ENCODE measurements at regions not wholly inside any gene's neighbourhood (a gene's known extent, or its start where the extent isn't known, plus 50 kb on each side); places are given as distances from the start of the nearest gene placed in this dataset.

DNA sequence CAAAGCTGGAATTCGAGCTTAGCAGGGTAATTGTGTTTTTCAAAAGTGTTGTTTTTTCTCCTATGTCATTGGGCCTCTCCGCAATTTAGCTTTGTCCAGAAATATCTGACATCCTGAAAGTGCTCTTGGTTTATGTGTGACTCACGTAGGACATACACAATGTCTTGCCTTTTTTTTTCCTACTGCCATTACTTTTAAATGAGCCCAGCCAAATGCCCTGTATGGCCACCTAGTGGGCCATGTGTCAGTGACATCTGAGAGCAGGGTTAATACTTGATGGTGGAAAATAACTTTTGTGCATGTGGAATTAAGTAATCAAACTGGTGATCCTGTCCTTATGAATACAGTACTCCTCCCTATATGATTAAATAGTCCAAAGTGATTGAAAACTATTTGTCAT lies 1411.1 kb upstream of the TENM3 start:
- Histone ChIP-seq H3K4me1 (ENCODE audit: insufficient read depth, low read length) (peaks cover 4% of the 10 kb centered on the region), H3K36me3 (ENCODE audit: insufficient read depth, low read length) (no peaks in the 10 kb centered on the region), H3K9ac (ENCODE audit: low read depth, low read length) (no peak overlapping the region), H3K9me3 (ENCODE audit: control insufficient read depth, insufficient read depth, low read length) (no peaks in the 10 kb centered on the region)

DNA sequence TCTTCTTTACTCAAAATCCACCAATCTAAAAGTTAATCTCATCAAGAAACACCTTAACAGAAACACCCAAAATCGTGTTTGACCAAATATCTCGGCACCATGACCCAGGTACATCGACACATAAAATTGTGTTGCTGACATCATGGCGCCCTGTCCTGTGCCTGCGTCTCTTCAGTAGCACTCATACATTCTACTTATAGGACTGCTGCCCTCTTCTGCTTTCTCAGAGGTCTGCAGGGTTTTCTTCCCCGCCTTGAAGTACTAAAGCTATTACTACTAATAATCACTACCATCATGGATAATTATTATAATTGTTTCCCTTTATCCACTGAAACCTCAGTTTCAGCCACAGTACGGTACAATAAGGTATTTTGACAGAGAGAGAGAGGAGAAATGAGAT lies 1403.1 kb upstream of the TENM3 start:
- Histone ChIP-seq H3K9me3 (ENCODE audit: control insufficient read depth, insufficient read depth, low read length) (no peaks in the 10 kb centered on the region), H3K4me1 (ENCODE audit: insufficient read depth, low read length) (no peaks in the 10 kb centered on the region), H3K36me3 (ENCODE audit: insufficient read depth, low read length) (no peaks in the 10 kb centered on the region), H3K9ac (ENCODE audit: low read depth, low read length) (no peak overlapping the region)

DNA sequence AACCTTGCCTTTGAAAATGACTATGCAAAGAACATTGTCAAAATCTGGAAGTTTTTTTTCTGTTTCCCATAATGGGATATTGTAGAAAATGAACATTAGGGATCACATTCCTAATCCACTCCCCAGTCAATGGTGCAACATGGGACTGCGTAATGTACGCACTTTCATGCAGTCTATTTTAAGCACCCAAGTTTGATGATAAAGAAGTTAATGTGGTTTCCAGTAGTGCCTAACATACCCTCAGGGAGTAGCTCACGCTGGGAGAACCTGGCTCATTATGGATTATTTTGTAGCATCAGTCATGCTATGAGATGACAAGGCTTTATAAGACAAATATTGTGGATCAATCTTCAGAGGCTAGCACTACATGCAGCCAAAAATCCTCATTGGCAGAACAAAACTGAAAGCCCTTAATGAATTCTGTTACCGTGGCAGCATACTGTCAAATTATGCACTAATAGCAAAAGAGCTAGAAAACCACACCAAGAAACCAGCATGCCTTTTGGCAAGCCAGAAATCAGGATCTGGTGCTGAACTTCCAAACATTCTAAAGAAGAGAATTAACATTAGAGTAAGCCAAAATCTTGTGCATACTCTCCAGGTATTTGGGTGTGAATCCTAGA lies 1392.8 kb upstream of the TENM3 start:
- no peak overlapping the region for H3K9ac ChIP-seq (ENCODE audit: low read depth, low read length)
- no peaks in the 10 kb centered on the region for H3K9me3 ChIP-seq (ENCODE audit: control insufficient read depth, insufficient read depth, low read length)
- no peaks in the 10 kb centered on the region for H3K4me1 ChIP-seq (ENCODE audit: insufficient read depth, low read length)
- no peaks in the 10 kb centered on the region for H3K36me3 ChIP-seq (ENCODE audit: insufficient read depth, low read length)

DNA sequence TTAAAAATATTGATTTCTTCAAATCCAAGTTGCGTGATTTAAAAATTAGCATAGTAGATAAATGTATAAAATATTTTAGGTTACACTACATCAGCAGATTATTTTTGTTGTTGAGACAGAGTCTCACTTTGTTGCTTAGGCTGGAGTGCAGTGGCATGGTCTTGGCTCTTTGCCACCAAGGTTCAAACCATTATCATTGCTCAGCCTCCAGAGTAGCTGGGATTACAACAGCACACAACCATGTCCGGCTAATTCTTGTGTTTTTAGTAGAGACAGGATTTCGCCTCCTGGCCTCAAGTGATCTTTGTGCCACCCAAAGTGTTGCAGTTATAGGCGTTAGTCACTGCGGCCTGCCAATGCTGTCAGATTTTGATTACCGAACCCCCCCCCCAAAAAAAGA lies 1390.5 kb upstream of the TENM3 start:
- no peaks in the 10 kb centered on the region for H3K4me1 ChIP-seq (ENCODE audit: insufficient read depth, low read length)
- H3K36me3 ChIP-seq (ENCODE audit: insufficient read depth, low read length), result no peaks in the 10 kb centered on the region
- H3K9ac ChIP-seq (ENCODE audit: low read depth, low read length), result no peak overlapping the region
- H3K9me3 ChIP-seq (ENCODE audit: control insufficient read depth, insufficient read depth, low read length), result no peaks in the 10 kb centered on the region

DNA sequence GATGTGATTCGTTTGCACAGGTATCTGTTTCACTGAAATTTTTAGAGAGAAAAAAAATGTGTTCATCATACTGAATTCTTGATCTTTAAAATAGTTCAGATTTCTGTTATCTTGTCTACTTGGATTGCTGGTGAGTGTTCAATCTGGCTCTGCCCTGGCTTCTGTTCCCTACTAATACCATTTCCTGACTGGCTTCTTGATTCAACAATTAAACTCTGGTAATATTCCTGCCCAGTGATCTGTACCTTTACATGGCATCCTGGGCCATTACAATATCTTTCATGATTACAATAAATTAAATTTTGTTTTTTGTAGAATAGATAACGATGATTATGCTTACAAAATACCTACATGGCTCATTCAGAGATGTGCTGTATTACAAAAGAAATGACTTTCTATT lies 1388.0 kb upstream of the TENM3 start:
- Histone ChIP-seq H3K9me3 (ENCODE audit: control insufficient read depth, insufficient read depth, low read length) (no peaks in the 10 kb centered on the region), H3K36me3 (ENCODE audit: insufficient read depth, low read length) (no peaks in the 10 kb centered on the region), H3K9ac (ENCODE audit: low read depth, low read length) (no peak overlapping the region), H3K4me1 (ENCODE audit: insufficient read depth, low read length) (no peaks in the 10 kb centered on the region)

DNA sequence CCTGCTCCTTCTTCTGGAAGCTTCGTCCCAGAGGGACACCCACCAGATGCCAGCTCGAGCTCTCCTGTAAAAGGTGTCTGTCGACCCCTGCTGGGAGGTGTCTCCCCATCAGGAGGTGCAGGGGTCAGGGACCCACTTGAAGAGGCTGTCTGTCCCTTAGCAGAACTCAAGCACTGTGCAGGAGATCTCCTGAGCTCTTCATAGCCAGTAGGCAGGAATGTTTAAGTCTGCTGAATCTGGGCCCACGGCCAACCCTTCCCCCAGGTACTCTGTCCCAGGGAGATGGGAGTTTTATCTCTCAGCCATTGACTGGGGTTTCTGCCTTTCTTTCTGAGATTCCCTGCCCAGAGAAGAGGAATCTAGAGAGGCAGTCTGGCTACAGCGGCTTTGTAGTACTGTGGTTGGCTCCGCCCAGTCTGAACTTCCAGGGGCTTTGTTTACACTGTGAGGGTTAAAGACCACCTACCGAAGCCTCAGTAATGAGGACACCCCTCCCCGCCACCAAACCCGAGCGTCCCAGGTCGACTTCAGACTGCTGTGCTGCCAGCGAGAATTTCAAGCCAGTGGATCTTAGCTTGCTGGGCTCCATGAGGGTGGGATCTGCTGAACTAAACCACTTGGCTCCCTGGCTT lies 1383.0 kb upstream of the TENM3 start:
- Histone ChIP-seq H3K9ac (ENCODE audit: low read depth, low read length) (no peak overlapping the region), H3K36me3 (ENCODE audit: insufficient read depth, low read length) (no peaks in the 10 kb centered on the region), H3K4me1 (ENCODE audit: insufficient read depth, low read length) (no peaks in the 10 kb centered on the region), H3K9me3 (ENCODE audit: control insufficient read depth, insufficient read depth, low read length) (no peaks in the 10 kb centered on the region)

DNA sequence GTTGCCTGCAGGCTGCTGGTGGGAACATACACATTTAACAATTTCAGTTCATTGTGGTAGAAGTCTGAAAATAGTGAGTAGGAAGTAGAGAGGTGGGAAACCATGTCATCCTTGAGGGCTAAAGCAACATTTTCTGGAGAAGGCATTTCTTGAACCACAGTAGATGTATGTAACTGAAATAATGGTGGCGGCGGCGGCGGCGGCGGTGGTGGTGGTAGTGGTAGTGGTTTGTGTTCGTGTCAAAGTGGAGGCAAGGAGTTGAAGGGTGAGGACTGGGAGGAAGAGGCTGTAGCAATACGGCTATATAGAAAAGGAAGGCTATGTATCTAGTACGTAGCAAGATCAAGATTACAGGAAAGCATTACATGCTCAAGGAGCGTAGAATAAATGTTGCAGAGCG lies 1381.6 kb upstream of the TENM3 start:
- H3K4me1 ChIP-seq (ENCODE audit: insufficient read depth, low read length), result no peaks in the 10 kb centered on the region
- H3K36me3 ChIP-seq (ENCODE audit: insufficient read depth, low read length), result no peaks in the 10 kb centered on the region
- H3K9ac ChIP-seq (ENCODE audit: low read depth, low read length), result no peak overlapping the region
- no peaks in the 10 kb centered on the region; the same call in 1 of the 2 replicates for H3K9me3 ChIP-seq (ENCODE audit: control insufficient read depth, insufficient read depth, low read length)

DNA sequence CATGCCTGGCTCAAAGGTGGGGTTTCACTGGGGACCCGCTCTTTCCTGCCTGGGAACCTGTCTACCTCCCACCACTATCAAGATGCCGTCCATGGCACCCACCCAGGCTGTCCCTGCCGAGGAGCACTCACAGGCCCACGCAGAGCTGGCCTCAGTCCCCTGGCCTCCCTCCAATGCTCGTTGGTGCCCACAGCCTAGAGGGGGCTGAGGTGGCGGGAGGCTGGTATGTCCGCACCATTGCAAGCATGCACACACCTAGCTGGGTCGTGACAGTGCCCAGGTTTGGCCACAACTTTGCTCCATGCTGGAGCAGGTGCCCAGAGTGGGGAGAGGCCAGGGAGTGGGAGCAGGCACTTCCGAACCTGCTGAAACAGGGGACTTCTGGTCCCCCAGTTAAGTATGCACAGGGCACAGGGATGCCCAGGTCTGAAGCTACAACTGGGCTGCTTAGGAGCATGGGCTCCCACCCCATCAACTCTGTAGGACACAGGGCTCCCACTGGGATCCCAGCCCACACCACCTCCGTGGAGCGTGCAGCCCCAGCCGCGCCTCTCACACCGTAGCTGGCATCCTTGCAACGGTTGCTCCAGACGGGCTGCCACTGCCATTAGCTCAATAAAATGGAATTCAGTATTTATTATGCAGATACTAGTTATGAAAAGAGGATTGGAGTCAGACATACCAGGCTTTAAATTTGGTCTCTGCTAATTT lies 1376.1 kb upstream of the TENM3 start:
- Histone ChIP-seq H3K9me3 (ENCODE audit: control insufficient read depth, insufficient read depth, low read length) (no peaks in the 10 kb centered on the region; the same call in 1 of the 2 replicates), H3K36me3 (ENCODE audit: insufficient read depth, low read length) (no peaks in the 10 kb centered on the region), H3K4me1 (ENCODE audit: insufficient read depth, low read length) (no peaks in the 10 kb centered on the region), H3K9ac (ENCODE audit: low read depth, low read length) (no peak overlapping the region)

DNA sequence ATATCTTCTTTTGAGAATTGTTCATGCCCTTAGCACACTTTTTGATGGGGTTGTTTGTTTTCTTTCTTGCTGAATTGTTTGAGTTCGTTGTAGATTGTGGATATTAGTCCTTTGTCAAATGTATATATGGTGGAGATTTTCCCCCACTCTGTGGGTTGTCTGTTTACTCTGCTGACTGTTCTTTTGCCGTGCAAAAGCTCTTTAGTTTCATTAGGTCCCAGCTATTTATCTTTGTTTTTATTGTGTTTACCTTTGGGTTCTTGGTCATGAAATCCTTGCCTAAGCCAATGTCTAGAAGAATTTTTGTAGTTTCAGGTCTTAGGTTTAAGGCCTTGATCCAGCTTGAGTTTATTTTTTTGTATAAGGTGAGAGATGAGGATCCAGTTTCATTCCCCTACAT lies 1372.6 kb upstream of the TENM3 start:
- Histone ChIP-seq H3K9me3 (ENCODE audit: control insufficient read depth, insufficient read depth, low read length) (no peaks in the 10 kb centered on the region; the same call in 1 of the 2 replicates), H3K36me3 (ENCODE audit: insufficient read depth, low read length) (no peaks in the 10 kb centered on the region), H3K4me1 (ENCODE audit: insufficient read depth, low read length) (no peaks in the 10 kb centered on the region), H3K9ac (ENCODE audit: low read depth, low read length) (no peak overlapping the region)

DNA sequence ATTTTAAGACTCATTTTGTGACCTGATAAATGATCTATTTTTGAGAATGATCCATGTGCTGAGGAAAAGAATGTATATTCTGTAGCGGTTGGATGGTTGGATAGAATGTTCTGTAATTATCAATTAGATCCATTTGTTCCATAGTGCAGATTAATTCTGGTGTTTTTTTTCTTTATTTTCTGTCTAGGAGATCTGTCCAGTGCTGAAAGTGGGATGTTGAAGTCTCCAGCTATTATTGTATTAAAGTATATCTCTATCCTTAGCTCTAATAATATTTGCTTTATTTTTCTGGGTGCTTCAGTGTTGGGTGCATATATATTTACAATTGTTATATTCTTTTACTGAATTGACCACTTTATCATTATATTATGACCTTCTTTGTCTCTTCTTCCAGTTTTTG lies 1344.9 kb upstream of the TENM3 start:
- no peaks in the 10 kb centered on the region for H3K9me3 ChIP-seq (ENCODE audit: control insufficient read depth, insufficient read depth, low read length)
- no peaks in the 10 kb centered on the region for H3K36me3 ChIP-seq (ENCODE audit: insufficient read depth, low read length)
- H3K9ac ChIP-seq (ENCODE audit: low read depth, low read length), result no peak overlapping the region
- H3K4me1 ChIP-seq (ENCODE audit: insufficient read depth, low read length), result no peaks in the 10 kb centered on the region

DNA sequence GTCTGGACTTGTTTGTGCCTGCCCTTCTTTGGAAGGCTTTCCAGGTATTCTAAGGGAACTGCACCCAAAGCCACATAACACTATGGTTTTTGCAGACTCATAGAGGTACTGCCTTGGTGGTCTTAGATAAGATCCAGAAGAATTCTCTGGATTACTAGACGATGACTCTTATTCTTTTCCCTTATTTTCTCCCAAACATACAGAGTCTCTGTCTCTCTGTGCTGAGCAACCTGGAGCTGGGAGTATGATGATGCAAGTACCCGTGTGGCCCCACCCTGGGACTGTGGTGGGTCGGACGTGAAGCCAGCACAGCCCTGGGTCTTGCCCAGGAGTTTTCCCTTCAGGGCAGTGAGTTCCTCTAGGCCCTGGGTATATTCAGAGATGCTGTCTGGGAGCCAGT lies 1342.4 kb upstream of the TENM3 start:
- Histone ChIP-seq H3K4me1 (ENCODE audit: insufficient read depth, low read length) (no peaks in the 10 kb centered on the region), H3K9me3 (ENCODE audit: control insufficient read depth, insufficient read depth, low read length) (no peaks in the 10 kb centered on the region), H3K36me3 (ENCODE audit: insufficient read depth, low read length) (no peaks in the 10 kb centered on the region), H3K9ac (ENCODE audit: low read depth, low read length) (no peak overlapping the region)

DNA sequence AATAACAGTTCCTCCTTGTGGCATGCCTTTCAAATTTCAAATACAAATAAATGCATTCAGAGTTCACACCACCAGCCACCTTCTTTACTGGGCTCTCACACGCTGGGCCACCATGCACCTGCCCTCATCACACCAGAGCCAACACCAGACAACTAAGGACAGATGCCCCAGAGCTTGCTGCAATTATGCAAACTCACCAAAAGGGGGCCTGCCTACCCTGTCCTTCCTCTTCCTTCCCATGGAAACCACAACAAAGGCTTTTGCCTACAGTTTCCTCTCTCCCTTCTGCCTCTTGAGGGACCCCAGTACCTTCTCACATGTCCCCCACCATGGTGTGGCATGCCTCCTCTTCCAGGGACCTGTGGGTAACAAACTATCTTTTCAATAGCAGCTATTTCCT lies 1333.9 kb upstream of the TENM3 start:
- Histone ChIP-seq H3K9me3 (ENCODE audit: control insufficient read depth, insufficient read depth, low read length) (no peaks in the 10 kb centered on the region), H3K36me3 (ENCODE audit: insufficient read depth, low read length) (no peaks in the 10 kb centered on the region), H3K9ac (ENCODE audit: low read depth, low read length) (no peak overlapping the region), H3K4me1 (ENCODE audit: insufficient read depth, low read length) (no peaks in the 10 kb centered on the region)

DNA sequence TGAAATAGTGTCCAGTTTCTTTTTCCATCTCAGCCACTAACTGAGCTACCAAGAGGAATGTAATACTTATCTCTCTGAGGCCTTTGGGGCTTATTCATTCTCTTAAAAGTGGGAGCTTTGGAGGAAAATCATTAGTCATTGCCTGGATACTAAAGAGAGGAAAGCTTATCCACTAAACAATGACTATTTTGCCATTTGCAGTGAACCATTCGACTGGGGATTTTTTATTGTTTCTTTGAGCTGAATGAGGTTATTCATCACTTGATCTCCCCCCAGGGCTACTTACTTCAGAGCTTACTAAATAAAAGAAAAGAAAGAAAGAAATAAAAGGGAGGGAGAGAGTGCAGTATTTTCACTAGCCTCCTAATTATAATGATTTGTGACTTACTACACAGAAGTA lies 1329.5 kb upstream of the TENM3 start:
- no peaks in the 10 kb centered on the region for H3K9me3 ChIP-seq (ENCODE audit: control insufficient read depth, insufficient read depth, low read length)
- H3K9ac ChIP-seq (ENCODE audit: low read depth, low read length), result no peak overlapping the region
- no peaks in the 10 kb centered on the region for H3K4me1 ChIP-seq (ENCODE audit: insufficient read depth, low read length)
- H3K36me3 ChIP-seq (ENCODE audit: insufficient read depth, low read length), result no peaks in the 10 kb centered on the region

DNA sequence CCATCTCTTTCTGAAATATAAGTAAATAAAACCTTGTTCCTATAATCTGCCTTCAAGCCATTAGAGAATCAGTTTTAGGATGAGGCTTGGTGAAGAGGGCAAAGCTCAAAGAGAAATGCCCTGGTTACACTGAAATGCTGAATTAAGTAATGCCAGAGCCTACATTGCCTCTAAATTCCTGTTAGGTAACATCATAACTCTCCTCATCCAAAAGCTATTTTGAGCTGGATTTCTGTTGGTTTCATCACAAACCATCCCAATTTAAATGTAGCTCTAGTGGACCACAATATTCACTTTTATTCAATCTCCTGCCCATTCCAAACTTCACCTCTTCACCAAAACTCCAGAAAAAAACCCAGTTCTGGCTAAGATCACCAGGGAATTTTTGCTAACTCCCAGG lies 1319.7 kb upstream of the TENM3 start:
- no peaks in the 10 kb centered on the region for H3K9me3 ChIP-seq (ENCODE audit: control insufficient read depth, insufficient read depth, low read length)
- peaks cover 5% of the 10 kb centered on the region; the same call in 1 of the 2 replicates for H3K4me1 ChIP-seq (ENCODE audit: insufficient read depth, low read length)
- no peaks in the 10 kb centered on the region for H3K36me3 ChIP-seq (ENCODE audit: insufficient read depth, low read length)
- H3K9ac ChIP-seq (ENCODE audit: low read depth, low read length), result no peak overlapping the region

DNA sequence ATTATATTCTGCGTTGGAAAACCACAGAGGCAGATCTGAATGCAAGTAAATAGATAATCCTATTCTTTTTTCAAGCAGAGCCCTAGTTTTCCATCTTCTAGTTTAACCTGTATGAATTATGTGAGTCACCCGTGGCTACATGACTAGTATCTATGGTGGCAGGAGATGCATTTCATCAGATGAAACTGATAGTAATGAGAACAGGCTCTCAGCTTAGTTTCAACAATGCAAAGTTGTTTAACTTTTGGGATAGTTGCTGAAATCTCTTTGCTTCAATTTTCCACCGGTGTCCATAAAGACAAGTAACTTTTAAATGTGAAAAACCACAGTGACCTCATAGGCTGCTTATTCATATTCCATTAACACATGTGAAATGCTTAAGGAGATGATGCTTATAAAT lies 1317.4 kb upstream of the TENM3 start:
- H3K36me3 ChIP-seq (ENCODE audit: insufficient read depth, low read length), result no peaks in the 10 kb centered on the region
- no peaks in the 10 kb centered on the region for H3K9me3 ChIP-seq (ENCODE audit: control insufficient read depth, insufficient read depth, low read length)
- no peak overlapping the region for H3K9ac ChIP-seq (ENCODE audit: low read depth, low read length)
- peaks cover 5% of the 10 kb centered on the region; the same call in 1 of the 2 replicates for H3K4me1 ChIP-seq (ENCODE audit: insufficient read depth, low read length)
